D721Med (cell line): ENCODE measurements at regions not wholly inside any gene's neighbourhood (a gene's known extent, or its start where the extent isn't known, plus 50 kb on each side); places are given as distances from the start of the nearest gene placed in this dataset.
A peak's percentile ranks its signal among the peaks of the same experiment; 100 is the strongest.

Source experiments
- DNase-seq: peaks from one replicate; pipeline ENCODE4 v3.0.0; 2011; ENCODE audit warnings: low spot score; ENCODE audit not compliant: insufficient read length
- FAIRE-seq: peaks from 2 replicates; lab custom pipeline; 2011; peaks lifted over from hg19 to GRCh38; lab: Jason Lieb, UNC
- TF ChIP-seq, protein P1 (sequence below): IDR thresholded peaks from 2 replicates; pipeline ENCODE4 v1.5.1; 2012; ENCODE audit warnings: mild to moderate bottlenecking, control low read depth; ENCODE audit not compliant: insufficient read depth; ENCODE audit errors: missing control alignments

DNA sequence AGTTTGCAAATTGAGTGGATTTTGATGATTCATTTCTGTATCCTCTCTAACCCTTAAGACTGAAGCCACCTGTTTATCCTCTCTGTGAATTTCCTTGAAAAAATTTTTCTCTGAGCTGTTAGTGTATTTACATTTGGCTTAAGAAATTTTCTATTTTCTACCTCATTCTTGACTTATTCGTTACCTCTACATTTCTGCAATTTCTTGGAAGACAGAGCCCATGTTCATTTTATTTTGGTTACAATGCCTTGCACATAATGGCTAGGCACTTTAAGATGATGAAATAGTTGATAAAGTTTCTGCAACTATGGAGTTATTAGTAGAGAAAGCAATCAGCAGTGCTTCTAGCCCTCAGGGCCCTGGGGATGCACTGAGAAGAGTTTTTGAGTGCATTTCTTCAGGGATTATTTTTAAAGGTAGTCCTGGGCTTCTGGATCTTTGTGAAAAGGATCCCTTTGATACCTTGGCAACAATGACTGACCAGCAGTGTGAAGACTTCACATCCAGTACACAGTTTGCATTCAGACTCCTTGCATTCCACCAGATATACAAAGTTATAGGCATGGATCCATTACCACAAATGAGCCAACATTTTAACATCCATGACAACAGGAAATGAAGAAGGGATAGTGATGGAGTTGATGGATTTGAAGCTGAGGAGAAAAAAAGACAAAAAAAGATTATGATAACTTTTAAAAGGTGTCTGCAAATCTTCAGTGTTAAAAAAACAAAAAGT, 68.2 kb downstream of the CH25H start:
- FAIRE-seq = peak; percentile 53
- DNase-seq = no peak
- TF ChIP-seq, protein P1, sequence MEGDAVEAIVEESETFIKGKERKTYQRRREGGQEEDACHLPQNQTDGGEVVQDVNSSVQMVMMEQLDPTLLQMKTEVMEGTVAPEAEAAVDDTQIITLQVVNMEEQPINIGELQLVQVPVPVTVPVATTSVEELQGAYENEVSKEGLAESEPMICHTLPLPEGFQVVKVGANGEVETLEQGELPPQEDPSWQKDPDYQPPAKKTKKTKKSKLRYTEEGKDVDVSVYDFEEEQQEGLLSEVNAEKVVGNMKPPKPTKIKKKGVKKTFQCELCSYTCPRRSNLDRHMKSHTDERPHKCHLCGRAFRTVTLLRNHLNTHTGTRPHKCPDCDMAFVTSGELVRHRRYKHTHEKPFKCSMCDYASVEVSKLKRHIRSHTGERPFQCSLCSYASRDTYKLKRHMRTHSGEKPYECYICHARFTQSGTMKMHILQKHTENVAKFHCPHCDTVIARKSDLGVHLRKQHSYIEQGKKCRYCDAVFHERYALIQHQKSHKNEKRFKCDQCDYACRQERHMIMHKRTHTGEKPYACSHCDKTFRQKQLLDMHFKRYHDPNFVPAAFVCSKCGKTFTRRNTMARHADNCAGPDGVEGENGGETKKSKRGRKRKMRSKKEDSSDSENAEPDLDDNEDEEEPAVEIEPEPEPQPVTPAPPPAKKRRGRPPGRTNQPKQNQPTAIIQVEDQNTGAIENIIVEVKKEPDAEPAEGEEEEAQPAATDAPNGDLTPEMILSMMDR = no peak

DNA sequence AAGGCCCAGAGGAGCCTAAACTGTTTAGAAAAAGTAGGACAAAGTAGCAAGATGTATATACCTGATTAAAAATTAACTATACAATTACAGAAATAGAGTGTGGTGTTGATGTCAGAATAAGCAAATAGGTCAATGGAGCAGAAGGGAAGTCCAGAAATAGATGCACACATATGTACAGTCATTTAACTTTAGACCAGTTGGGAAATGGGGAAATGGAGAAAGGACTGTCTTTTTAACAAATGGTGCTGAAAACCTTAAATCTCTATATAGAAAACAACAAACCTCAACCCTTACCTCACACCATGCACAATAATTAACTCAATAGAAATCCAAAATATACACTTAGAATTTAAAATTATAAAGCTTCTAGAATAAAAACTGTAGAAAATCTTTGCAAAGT, 72.2 kb downstream of the CH25H start:
- DNase-seq = no peak
- FAIRE-seq = no peak
- TF ChIP-seq, protein P1 = no peak

DNA sequence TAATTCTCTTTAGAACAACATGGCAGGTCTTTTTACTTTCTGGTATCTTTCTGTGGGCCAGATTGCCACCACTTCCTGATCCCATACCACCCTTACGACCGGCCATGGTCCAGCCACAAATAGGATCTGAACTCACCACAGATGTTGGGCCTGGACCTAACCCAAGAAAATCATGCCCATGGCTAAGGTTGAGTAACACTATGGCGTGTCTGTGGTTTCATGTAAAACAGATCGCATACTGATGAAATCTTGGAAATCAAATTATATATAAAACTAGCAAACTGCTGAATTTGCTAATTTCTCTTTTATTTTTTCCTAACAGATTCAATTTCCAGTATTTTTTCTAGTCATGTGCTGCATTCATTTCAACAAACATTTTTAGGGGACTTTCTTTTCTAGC, 77.2 kb downstream of the CH25H start:
- TF ChIP-seq, protein P1 = no peak
- no peak for FAIRE-seq
- no peak for DNase-seq

DNA sequence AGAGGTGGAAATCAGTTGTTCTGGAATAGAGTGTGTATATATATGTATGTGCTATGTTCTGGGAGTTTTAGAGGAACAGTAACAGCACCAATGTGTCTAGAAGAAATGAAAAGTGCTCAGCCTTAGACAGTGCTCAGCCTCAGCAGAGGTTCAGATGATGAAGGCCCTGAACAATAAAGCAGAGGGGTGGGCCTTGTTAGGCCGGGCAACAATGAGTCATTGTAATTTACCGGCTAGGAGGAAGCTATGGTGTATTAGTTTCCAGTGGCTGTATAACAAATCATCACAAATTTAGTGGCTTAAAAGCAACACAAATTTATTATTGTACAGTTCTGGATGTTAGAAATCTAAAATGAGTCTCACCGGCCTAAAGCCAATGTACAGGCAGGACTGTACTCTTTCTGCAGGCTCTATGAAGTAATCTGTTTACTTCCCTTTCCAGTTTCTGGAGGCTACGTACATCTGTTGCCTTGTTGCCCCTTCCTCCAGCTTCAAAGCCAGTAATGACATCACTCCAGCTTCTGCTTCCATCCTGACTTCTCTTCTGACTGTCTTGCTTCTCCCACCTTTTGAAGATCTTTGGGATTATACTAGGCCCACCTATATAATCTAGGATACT, 84.6 kb downstream of the CH25H start:
- TF ChIP-seq, protein P1 = no peak

DNA sequence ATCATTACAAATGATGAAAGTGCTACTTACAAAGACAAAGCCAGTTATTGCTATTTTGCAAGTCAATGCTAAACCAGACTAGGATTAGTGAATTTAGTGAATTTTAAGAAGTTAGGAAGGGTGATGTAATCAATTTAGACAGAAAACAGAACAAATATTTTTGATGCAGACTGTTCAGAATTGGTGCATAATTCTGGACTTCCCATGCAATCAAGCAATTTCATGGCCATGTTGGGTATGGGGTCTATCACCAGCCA, 85.4 kb downstream of the CH25H start:
- TF ChIP-seq, protein P1 = no peak
- FAIRE-seq = no peak

More for the DNA sequence above, 84.6 kb downstream of the CH25H start:
- no peak for FAIRE-seq
- no peak for DNase-seq

DNA sequence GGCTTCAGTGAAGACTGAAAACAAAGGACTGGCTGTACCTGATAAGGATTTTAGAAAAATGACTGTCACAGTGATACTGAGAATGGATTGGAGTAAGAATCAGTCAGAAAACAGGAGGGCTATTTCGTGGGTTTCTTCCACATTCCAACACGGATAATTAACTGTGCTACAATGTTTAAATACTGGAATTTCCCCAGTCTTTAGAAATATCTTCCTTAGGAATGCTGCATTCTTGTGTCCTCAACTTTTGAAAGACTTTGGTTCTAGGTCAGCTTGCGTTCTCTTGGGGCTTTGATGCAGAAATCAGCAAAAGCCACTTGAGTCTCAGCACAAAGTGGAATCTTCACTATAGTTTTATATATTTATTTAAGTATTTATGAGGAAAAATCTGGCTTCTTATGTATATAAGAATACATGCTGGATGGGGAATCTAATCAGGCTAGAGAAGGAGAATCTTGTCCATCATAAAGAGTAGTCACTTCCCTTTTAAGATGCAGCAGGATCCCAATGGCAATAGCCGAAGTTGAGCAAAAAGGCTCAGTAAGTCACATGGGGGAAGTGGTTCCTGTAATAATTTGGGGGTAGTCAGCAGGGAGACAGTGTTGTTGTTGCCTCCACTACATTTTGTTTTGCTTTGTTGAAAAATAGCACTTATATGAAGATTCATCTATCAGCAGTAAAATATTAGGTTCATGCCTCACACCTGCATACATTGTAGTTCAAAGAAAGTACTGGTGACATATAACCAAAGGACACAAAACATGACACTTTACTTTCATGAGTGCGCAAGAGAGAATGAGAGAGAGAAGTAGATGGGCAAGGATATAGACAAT, 86.0 kb downstream of the CH25H start:
- FAIRE-seq = no peak
- TF ChIP-seq, protein P1 = no peak
- no peak for DNase-seq

More for the DNA sequence above, 85.4 kb downstream of the CH25H start:
- no peak for DNase-seq
